Activated T-cell treated with anti-CD3 and anti-CD28 coated beads, Interleukin-2, amount 50 U/mL, for 24 hours (primary cell): ENCODE measurements at regions not wholly inside any gene's neighbourhood (a gene's known extent, or its start where the extent isn't known, plus 50 kb on each side); places are given as distances from the start of the nearest gene placed in this dataset.
"Not testable (repeated sequence)": the region's sequence is repeated elsewhere in the genome, so short reads cannot be mapped to it uniquely, and the experiment has no call there.

ENCODE experiments used
- DNase-seq: peaks from one replicate; pipeline ENCODE4 v3.0.0-alpha.2; 2020
- H3K27ac Mint-ChIP-seq: 2 replicates; pipeline ENCODE4 v1.8.0; 2020; ENCODE audit warnings: mild to moderate bottlenecking, mixed read lengths
- H3K27me3 Mint-ChIP-seq: 2 replicates; pipeline ENCODE4 v1.8.0; 2020; ENCODE audit warnings: mixed read lengths
- H3K36me3 Mint-ChIP-seq: 2 replicates; pipeline ENCODE4 v1.8.0; 2020; ENCODE audit warnings: low read depth, mixed read lengths
- H3K4me1 Mint-ChIP-seq: 2 replicates; pipeline ENCODE4 v1.8.0; 2020; ENCODE audit warnings: low read depth, mixed read lengths
- H3K4me3 Mint-ChIP-seq: 2 replicates; pipeline ENCODE4 v1.8.0; 2020; ENCODE audit warnings: mild to moderate bottlenecking, moderate library complexity, mixed read lengths
- H3K9me3 Mint-ChIP-seq: 2 replicates; pipeline ENCODE4 v1.8.0; 2020; ENCODE audit warnings: mixed read lengths

DNA sequence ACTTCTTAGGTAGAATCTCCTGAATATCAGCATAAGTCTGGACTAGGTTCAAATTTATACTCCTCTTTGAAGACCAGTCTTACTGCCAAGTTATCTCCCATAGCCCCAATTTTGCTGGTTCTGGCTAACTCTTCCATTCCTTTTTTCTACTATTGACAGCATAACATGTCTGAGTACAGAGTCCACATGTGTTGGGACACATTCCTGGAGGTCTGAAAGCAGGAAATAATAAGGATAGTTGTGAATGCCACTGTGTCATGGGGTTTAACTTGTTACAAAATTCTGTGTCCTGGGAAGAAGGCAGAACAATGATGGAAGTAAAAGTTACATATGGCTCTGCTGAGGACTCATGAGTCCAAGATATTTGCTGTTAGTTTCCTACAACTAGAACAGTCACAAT lies 57.4 kb upstream of the ZBTB20 start:
- Mint-ChIP-seq H3K9me3 (no peaks in the 10 kb centered on the region), H3K36me3 (no peaks in the 10 kb centered on the region), H3K27me3 (no peaks in the 10 kb centered on the region), H3K4me3 (no peak overlapping the region), H3K4me1 (no peaks in the 10 kb centered on the region), H3K27ac (no peak overlapping the region)
- no peak for DNase-seq

DNA sequence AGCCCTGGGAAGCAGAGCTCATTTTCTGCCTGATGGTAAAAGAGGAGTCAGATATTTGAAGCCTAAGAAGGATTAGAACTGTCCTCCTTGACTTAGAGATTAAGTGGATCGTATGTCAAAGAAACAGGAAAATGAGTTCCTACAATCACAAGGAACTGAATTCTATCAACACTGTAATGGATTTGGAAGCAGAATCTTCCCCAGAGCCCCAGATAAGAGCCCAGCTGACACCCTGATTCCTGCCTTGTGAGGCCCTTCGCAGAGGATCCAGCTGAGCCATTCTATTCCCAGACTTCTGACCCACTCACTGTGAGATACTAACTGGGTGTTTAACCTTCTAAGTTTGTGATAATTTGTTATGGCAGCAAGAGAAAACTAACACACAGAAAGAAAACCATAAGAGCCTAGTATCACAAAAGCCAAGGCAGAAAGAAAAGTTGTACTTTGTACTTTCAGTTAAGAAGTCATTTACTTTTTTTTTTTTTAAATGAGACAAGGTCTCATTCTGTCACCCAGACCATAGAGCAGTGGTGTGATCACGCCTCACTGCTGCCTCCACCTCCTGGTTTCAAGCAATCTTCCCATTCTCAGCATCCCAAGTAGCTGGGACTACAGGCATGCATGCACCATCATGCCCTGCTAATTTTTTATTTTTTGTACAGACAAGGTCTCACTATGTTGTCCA lies 61.1 kb upstream of the ZBTB20 start:
- Mint-ChIP-seq H3K4me1 (no peaks in the 10 kb centered on the region), H3K4me3 (no peak overlapping the region), H3K36me3 (no peaks in the 10 kb centered on the region), H3K27me3 (no peaks in the 10 kb centered on the region), H3K9me3 (no peaks in the 10 kb centered on the region), H3K27ac (no peak overlapping the region)
- no peak for DNase-seq

DNA sequence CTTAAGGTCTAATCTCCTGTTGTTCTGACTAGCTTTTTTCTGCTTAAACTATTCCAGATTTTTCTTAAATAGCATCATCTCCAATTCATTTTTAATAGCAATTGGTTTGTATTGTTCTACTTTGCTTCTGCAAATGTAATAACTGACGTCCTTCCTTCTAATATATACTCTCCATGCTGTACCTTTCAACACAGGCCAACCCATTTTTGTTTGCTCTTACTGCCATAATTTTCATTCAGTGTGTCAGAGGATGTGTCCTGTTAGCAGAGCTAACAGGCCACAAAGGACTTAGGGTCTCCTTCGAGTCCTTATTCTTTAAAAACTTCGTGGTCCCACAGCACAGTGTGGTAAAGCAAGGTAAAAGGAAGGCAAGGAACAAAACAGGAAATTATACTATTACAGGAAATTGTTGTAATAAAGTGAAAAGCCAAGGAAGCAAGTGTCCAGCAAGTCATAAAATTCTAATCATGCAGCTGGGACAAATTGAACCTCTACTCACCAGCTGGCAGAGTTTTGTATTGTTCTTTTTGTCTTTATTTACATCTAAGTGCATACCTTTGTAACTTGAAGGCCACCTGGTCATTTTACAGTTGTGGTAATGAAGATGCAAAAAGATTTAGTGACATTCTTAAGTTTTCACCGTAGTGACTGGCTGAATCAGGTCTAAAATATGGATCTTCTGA lies 64.9 kb upstream of the ZBTB20 start:
- Mint-ChIP-seq H3K9me3 (no peaks in the 10 kb centered on the region), H3K4me1 (no peaks in the 10 kb centered on the region), H3K4me3 (no peak overlapping the region), H3K27ac (no peak overlapping the region), H3K36me3 (no peaks in the 10 kb centered on the region), H3K27me3 (peaks cover 4% of the 10 kb centered on the region)
- no peak for DNase-seq

DNA sequence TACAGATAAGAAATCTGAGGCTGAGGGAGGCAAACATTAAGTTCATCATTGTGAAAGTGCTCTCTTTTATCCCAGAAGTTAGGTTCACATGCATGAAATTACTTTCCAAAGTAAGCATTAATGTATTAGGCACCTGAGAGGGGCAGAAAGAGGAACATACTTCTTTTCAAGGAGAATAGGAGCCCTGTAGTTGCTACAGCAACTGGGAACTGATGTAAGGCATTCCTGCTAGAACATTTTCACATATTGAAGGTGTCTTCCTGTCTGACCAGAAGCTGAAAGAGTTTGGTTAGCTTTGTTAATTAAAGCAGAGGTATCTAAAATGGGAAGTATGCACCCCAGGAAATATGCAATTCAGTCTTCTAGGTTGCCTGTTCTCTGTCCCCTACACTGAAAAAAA lies 65.5 kb upstream of the ZBTB20 start:
- no peak overlapping the region for H3K4me3 Mint-ChIP-seq
- H3K27ac Mint-ChIP-seq: no peak overlapping the region
- DNase-seq: no peak
- no peaks in the 10 kb centered on the region for H3K36me3 Mint-ChIP-seq
- peaks cover 4% of the 10 kb centered on the region for H3K27me3 Mint-ChIP-seq
- H3K4me1 Mint-ChIP-seq: no peaks in the 10 kb centered on the region
- no peaks in the 10 kb centered on the region for H3K9me3 Mint-ChIP-seq

DNA sequence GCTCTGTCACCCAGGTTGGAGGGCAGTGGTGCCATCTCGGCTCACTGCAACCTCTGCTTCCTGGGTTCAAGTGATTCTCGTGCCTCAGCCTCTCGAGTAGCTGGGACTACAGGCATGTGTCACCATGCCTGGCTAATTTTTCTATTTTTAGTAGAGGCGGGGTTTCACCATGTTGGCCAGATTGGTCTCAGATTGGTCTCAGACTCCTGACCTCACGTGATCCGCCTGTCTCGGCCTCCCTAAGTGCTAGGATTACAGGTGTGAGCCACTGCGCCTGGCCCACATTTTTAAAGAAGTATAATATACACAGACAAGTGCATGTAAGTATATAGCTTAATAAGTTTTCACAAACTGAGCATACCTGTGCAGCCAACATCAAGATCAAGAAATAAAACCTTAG lies 66.0 kb upstream of the ZBTB20 start:
- not testable (repeated sequence) for H3K9me3 Mint-ChIP-seq, H3K27ac Mint-ChIP-seq, DNase-seq, H3K4me3 Mint-ChIP-seq, H3K4me1 Mint-ChIP-seq, H3K27me3 Mint-ChIP-seq, H3K36me3 Mint-ChIP-seq

DNA sequence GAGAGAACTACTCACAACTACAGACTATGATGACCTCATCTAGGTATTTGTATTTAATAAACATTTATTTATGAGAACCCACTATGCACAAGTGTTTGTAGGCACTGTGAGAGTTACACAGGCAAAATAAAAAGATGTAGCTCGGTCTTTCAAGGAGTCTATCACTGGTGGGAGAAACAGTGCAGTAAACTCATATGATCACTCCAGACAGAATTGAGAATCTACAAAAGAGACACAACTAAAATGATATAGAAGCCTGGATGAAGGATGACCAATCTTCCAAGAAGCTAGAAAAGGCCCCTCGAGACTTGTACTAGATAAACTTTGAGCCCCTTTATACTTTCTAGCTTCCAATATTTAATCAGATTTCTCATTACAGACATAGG lies 70.2 kb upstream of the ZBTB20 start:
- H3K4me3 Mint-ChIP-seq: no peak overlapping the region
- no peaks in the 10 kb centered on the region for H3K9me3 Mint-ChIP-seq
- no peak for DNase-seq
- no peaks in the 10 kb centered on the region for H3K36me3 Mint-ChIP-seq
- H3K4me1 Mint-ChIP-seq: no peaks in the 10 kb centered on the region
- H3K27me3 Mint-ChIP-seq: peaks cover 4% of the 10 kb centered on the region
- no peak overlapping the region for H3K27ac Mint-ChIP-seq

DNA sequence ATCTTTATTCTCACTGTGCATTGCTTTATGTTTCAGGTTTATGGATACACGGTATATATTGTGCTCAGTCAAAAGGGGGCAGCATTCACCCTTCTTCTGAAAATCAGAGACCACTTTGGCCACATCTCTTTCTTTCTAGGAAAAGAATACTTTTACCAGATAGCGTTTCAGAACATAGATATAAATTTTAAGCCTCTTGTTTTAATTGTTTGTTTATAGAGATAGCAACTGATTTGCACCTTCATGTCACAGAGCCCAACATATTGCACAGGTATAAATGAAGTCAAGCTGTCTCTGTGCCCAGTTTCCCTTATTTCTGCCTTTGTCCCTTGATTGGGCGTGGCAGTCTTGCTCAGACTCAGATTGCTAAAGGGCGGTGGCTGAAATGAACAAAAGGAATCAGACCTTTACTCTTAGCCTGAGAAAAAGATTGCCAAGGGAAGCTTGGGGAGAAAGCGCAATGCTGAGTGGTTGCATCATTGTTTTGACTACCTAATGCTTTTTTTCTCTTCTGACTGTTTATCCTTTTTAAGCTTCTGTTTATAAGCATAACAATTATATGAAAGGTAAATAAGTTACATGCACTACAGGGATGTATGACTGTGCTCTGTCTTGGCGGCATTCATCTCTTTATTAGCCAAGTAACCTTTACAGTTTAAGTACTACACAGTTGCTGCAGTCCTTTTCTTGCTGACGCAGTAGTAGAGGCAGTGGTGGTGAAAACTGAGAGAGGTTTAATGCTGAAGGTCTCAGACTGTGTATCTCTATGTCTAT lies 70.8 kb upstream of the ZBTB20 start:
- Mint-ChIP-seq H3K4me3 (no peak overlapping the region), H3K9me3 (no peaks in the 10 kb centered on the region), H3K27me3 (peaks cover 4% of the 10 kb centered on the region), H3K27ac (no peak overlapping the region), H3K36me3 (no peaks in the 10 kb centered on the region), H3K4me1 (no peaks in the 10 kb centered on the region)
- no peak for DNase-seq

DNA sequence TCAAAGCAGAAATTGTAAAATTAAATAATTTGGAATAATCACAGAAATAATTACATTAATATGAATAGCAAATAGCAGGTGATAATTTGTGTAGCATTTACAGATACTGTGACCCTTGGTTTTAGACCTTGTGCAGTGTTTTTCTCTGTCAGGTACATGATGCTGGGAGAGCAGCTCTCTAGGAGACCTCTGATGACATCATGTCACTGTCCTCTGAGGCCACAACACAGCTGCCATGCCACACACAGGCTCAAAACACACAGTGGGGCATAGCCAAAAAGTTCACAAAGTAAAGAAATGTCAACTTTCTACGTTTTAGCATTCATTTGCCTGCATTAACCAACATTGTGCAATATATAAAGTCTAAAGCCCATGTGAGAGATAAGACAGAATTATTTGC lies 71.8 kb upstream of the ZBTB20 start:
- H3K36me3 Mint-ChIP-seq: no peaks in the 10 kb centered on the region
- no peak overlapping the region for H3K4me3 Mint-ChIP-seq
- H3K27me3 Mint-ChIP-seq: peaks cover 4% of the 10 kb centered on the region
- H3K9me3 Mint-ChIP-seq: no peaks in the 10 kb centered on the region
- H3K27ac Mint-ChIP-seq: no peak overlapping the region
- H3K4me1 Mint-ChIP-seq: no peaks in the 10 kb centered on the region
- no peak for DNase-seq

DNA sequence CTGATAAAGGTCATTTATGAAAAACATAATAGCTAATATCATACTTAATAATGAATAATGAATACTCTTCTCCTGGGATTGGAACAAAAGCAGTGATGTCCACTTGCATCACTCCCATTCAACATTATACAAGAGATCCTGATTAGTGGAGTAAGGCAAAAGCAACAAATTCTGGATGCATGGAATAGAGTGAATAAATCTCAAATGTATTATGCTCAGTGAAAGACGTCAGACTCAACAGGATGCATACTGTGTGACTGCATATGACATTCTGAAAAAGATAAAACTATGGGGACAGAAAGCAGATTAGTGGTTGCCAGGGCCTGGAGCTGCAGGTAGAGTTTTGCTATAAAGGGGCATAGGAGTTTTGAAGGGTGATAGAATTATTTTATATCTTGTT lies 77.6 kb upstream of the ZBTB20 start:
- no peaks in the 10 kb centered on the region for H3K27me3 Mint-ChIP-seq

DNA sequence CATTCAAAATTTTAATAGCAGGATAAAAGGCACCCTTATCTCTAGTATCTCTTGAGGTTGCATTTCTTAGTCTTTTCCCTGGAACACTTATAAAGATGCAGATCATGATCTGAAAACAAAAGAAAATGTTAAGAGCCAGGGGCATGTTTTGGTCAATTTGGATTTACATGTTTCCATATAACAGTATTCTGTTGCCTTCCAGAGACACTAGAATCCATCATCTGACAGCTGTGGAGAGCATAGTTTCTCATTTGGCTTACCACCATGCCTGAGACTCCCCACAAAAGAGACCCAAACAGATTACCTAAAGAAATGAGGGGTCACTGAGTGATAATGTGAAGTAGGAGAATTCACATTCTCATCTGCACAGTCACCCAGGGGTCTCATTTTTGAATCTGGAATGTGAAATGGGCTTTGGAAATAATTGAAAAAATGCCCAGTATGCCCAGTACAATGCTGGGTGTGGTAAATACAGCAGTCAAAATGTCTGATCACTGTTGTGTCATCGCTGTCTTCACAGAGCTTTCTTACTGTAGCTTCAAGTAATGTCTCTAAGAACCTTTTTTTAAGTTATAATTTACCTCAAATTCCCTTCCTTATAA lies 79.9 kb upstream of the ZBTB20 start:
- H3K36me3 Mint-ChIP-seq: no peaks in the 10 kb centered on the region
- DNase-seq: no peak
- no peaks in the 10 kb centered on the region for H3K27me3 Mint-ChIP-seq
- H3K4me1 Mint-ChIP-seq: no peaks in the 10 kb centered on the region
- H3K4me3 Mint-ChIP-seq: no peak overlapping the region
- no peak overlapping the region for H3K27ac Mint-ChIP-seq
- no peaks in the 10 kb centered on the region for H3K9me3 Mint-ChIP-seq

More for the DNA sequence above, 77.6 kb upstream of the ZBTB20 start:
- no peak overlapping the region for H3K4me3 Mint-ChIP-seq
- H3K4me1 Mint-ChIP-seq: no peaks in the 10 kb centered on the region
- H3K27ac Mint-ChIP-seq: no peak overlapping the region
- H3K9me3 Mint-ChIP-seq: no peaks in the 10 kb centered on the region
- H3K36me3 Mint-ChIP-seq: no peaks in the 10 kb centered on the region
- DNase-seq: no peak

DNA sequence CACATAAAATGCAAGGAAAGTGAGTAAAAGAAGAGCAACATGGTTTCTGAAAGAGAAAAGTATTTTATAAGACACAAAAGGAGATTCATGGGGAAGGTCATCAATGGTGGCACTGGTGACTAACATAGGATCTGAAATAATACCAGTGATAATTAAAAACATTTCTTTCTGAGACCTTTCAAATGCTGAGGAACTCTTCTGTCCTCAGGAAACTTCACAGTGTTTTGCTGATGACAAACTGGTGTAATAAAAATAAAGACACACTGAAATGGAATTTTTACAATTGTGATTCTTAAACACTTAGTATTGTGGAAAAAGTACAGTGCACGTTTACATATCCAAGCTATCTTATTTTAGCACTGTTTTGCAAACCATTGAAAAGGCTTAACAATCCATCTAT lies 80.4 kb upstream of the ZBTB20 start:
- no peak overlapping the region for H3K27ac Mint-ChIP-seq
- H3K36me3 Mint-ChIP-seq: no peaks in the 10 kb centered on the region
- H3K9me3 Mint-ChIP-seq: no peaks in the 10 kb centered on the region
- no peak overlapping the region for H3K4me3 Mint-ChIP-seq
- H3K4me1 Mint-ChIP-seq: no peaks in the 10 kb centered on the region
- no peak for DNase-seq
- H3K27me3 Mint-ChIP-seq: no peaks in the 10 kb centered on the region

DNA sequence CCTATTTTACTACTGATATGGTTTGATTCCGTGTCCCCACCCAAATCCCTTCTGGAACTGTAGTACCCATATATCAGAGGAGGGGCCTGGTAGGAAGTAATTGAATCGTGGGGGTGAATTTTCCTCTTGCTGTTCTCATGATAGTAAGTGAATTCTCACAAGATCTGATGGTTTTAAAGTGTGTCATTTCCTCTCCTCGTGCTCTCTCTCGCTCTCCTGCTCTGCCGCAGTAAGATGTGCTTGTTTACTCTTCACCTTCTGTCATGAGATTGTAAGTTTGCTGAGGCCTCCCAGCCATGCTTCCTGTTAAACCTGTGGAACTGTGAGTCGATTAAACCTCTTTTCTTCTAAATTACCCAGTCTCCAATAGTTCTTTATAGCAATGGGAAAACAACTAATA lies 81.2 kb upstream of the ZBTB20 start:
- H3K27me3 Mint-ChIP-seq: no peaks in the 10 kb centered on the region
- no peak overlapping the region for H3K4me3 Mint-ChIP-seq
- H3K4me1 Mint-ChIP-seq: no peaks in the 10 kb centered on the region
- no peaks in the 10 kb centered on the region for H3K36me3 Mint-ChIP-seq
- H3K27ac Mint-ChIP-seq: no peak overlapping the region
- DNase-seq: no peak
- H3K9me3 Mint-ChIP-seq: no peaks in the 10 kb centered on the region

DNA sequence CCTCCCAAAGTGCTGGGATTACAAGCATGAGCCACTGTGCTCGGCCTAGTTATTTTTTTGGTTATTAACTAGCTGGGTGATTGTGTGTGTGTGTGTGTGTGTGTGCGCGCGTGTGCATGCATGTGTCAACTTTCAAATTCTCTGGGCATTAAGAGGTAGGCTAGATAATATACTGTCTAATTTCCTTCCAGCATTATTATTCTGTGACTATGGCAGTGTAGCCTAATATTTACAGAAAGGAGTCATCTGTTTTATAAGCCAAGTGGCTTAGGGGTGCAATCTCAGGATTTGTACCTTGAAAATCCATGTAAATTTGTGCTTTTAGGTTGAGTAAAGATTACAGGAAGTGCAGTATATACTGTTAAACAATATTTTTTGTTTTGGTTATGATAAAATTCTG lies 85.1 kb upstream of the ZBTB20 start:
- no peaks in the 10 kb centered on the region for H3K36me3 Mint-ChIP-seq
- no peak overlapping the region for H3K4me3 Mint-ChIP-seq
- H3K27me3 Mint-ChIP-seq: no peaks in the 10 kb centered on the region
- H3K27ac Mint-ChIP-seq: no peak overlapping the region
- H3K9me3 Mint-ChIP-seq: no peaks in the 10 kb centered on the region
- H3K4me1 Mint-ChIP-seq: no peaks in the 10 kb centered on the region
- DNase-seq: no peak

DNA sequence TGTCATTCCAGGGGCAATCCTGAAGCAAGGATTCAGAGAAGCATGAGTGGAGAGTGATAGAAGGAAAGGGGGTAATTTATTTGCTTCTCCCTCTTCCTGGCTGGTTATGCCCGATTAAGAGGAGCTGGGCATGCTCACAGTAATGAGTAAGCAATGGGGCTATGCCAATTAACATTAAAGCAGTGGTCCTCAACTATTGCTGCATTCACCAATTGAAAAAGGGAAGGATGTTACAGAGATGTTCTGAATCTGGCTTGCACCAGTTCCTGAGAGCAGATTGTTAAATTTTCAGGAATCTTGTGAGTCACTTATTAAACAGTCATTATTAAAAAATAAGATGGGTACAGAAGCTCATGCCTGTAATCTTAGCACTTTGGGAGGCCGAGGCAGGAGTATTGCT lies 85.9 kb upstream of the ZBTB20 start:
- no peak overlapping the region for H3K4me3 Mint-ChIP-seq
- no peaks in the 10 kb centered on the region for H3K4me1 Mint-ChIP-seq
- H3K9me3 Mint-ChIP-seq: no peaks in the 10 kb centered on the region
- no peaks in the 10 kb centered on the region for H3K36me3 Mint-ChIP-seq
- DNase-seq: no peak
- no peaks in the 10 kb centered on the region for H3K27me3 Mint-ChIP-seq
- H3K27ac Mint-ChIP-seq: no peak overlapping the region

DNA sequence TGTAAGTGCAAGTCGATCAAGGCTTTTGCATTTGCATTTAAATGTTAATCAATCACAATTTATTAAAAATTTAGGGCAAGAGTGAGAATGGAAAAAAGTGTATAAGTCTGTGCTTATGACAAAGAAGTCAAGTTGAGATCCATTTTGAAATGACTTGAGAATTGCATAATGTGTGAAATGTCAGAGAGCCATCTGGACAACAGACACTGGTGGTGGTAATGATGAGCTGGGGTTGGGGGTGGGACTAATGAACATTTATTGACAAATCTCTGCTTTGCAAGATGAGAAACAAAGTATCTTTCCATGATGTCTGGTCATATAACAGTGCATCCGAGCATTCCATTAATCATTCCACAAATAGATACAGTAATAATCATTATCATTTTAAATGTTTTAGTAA lies 89.4 kb upstream of the ZBTB20 start:
- Mint-ChIP-seq H3K4me3 (no peak overlapping the region), H3K9me3 (no peaks in the 10 kb centered on the region), H3K27ac (no peak overlapping the region), H3K36me3 (no peaks in the 10 kb centered on the region), H3K4me1 (no peaks in the 10 kb centered on the region), H3K27me3 (no peaks in the 10 kb centered on the region)
- DNase-seq: no peak
